GM18858 (cell line): ENCODE measurements at regions not wholly inside any gene's neighbourhood (a gene's known extent, or its start where the extent isn't known, plus 50 kb on each side); places are given as distances from the start of the nearest gene placed in this dataset.

ENCODE experiments used
- ATAC-seq: cut with Tn5 transposase; IDR thresholded peaks from one replicate; pipeline ENCODE4 v1.9.1; 2021; ENCODE audit not compliant: unreplicated experiment

DNA sequence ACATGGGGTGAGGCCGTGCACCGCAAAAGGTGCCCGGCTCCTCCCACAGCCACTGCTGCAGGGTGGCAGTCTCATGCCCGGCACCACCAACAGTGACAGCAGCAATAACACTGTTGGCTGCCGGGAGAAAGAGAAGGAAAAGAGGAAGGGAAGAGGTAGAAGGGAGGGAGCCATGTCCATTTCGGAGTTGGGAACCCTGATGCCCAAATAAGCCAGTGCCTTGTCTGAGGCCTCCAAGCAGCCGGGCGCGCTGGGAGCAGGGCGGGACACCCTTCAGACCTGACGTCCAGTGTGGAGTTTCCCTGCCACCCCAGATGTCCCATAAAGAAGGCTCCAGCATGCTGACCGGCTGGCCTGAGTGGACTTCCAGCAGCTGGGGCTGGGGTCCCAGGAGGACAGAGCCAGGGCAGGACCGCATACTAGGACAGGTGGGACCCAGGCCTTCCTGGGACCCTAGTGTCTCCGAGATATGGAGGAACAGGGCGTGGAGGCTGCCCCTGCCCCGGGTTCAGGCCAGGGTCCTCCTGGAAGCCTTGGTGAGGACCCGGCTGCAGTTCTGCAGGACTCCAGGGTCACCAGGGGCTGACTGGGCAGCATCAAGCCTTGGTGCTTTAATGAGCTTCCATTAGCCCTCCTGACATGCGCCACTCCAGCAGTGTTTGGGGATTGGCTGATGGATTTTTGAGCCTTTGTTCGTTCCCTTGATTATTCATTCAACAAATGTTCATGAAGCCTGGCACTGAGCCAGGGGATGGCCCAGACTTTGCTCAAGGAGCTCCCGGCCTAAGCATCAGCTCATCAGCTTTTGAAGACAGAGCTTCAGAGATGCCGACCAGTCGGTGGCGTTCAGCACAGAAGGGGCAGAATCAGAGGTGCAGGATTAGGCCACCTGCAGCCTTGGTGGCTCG, 223.6 kb upstream of the CIBAR2 start:
- no peak for ATAC-seq

DNA sequence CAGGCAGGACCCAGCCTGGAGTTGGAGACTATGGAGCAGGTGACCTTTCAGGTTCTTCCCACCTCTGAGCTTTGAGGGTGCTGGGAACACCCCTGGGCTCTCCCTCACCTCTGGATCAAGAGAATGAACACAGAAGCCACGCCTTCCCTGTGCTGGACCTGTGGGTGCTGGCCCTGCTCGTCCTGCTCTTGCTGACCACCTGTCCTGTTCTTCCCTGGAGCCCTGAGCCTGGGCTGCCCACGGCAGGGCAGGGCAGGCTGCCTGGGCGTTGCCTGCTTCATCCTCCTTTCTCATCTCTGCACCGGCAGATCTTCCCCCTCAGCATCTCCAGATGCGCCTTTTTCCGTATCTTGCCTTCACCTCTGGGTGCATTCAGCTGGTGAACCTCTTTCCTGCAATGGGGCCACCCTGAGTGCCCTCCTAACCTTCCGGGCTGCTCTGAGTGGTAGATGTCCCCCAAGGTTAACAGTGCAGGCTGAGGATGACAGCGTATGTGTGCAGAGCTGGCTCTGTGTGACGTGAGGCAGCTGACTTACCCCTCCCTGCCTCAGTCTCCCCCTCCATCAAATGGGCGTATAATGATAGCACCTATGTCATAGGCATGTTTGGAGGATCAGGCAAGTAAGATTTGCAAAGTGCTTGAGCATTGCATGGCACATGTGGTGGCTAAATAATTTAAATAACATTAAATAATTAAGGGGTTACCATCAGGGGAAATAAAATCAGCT, 225.8 kb upstream of the CIBAR2 start:
- no peak for ATAC-seq

DNA sequence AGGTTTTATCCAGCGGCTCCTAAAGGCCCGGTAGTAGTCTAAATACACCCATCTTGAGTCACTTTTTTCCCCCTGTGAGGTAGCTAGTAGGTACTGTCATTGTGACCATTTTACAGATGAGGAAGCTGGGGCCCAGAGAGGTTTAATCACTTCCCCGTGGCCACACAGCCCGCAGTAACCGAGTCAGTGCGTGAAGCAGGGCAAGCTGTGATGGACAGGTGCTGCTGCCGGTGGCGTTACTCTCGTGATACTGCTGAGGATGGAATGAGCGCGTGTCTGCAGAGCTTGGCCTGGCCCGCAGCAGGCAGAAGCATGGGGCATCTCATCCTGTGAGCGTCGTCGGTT, 226.3 kb upstream of the CIBAR2 start:
- ATAC-seq = no peak

DNA sequence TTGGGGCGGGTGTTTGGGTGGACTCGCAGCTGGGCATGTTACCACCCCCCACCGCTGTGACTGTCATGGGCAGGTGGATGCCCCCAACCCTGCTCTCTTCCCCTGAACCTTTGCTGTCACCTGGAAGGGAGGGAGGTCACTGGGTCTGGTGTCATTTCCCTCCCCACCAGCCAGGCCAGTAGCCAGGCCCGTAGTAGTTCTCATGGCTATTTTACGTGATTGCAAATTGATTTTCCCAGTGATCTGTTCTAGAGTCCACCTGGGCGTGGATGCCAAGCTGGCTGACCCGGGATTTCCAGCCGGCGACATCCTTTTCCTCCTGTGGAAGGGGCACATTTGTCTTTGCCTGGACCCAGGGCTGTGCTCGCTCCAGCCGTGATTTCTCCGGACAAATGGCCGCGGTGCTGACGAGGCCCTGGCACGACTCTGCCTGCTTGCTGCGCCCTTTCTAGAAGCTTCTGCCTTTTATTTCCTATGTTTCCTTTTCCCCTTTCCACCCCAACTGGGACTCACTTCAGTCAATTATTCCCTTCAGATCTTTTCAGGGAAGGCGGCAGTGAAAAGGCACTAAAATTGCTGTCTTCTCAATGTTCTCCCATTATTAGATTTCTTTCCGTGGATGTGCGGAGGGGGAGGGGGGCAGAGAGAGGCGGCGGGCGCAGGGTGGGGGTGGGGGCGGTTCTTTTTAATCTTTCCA, 226.9 kb upstream of the CIBAR2 start:
- no peak for ATAC-seq

DNA sequence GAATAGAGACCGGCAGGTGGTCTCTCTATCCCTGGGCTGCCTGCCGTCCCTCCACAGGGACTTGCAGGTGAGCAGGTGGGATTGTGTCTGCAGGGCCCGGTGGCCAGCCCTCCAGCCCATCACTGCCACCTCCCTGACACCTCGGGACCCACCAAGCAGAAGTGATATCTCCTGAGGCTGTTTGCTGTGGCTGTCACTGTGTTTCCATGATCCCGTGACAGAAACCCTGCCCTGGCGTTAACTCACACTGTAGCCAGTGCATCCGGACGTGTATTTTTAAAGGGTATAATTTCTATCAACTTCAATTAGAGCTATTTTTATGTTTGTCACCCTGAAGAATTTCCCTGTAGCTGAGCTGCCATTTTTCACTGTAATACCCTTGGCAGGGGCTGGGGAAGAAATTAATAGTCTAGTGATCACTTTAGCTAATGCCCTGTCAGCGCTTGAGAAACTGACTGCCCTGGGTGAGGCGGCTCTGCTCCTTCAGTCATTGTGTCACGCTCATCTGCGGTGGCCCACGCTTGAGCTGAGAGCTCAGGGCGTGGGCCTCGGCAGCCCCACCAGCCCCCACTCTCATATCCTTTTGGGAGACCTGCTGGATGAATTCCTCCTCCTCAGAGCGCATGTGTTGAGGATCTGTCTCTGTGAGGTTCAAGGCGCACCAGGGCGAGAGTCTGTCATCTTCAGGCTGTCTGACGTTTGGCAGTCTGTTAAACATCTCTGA, 229.9 kb upstream of the CIBAR2 start:
- ATAC-seq = no peak

DNA sequence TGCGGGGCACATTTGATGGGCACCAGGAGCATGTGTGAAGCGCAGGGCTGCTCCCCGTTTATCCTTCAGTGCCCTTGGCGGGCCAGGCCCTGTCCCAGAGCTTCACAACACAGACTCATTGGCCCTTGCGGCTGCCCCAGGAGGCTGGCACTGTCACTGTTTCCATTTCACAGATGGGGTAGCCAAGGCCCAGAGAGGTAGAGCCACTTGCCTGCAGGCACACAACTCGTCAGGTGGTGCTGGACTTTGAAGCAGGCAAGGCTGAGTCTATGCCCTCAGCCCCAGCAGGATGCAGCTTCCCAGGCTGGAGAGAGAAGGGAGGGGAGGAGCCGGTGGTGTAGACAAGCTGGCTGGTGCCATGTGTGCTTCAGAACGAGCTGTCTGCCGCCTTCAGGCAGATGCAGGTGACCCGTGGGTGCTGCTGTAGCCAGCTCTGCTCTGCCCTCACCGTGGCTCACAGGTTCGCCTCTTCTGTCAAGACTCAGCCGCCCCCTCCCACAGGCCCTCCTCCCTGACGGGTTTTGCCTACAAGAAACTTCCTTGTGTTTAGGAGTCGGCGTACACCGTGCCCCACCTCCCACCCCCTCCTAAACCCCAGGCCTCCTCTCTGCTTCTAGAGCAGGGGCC, 232.3 kb upstream of the CIBAR2 start:
- ATAC-seq = no peak

DNA sequence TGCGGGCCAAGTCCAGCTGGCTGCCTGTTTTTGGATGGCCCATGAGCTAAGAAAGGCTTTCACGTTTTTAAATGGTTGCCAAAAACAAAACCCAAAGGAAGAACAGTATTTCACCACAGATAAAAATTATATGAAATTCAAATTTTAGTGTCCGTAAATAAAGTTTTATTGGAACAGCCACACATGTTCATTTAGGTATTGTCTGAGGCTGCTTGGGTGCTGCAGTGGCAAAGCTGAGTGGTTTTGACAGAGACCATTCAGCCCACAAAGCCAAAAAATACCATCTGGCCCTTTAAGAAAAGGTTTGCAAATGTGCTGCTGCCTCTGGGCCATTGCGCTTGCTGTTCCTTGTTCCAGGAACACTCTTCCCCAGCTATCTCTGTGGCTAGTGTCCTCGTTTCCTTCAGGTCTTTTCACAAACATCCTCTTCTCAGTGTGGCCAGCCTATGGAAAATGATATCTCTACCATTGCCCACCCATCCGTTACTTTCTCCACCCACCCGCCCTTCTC, 232.9 kb upstream of the CIBAR2 start:
- no peak for ATAC-seq

DNA sequence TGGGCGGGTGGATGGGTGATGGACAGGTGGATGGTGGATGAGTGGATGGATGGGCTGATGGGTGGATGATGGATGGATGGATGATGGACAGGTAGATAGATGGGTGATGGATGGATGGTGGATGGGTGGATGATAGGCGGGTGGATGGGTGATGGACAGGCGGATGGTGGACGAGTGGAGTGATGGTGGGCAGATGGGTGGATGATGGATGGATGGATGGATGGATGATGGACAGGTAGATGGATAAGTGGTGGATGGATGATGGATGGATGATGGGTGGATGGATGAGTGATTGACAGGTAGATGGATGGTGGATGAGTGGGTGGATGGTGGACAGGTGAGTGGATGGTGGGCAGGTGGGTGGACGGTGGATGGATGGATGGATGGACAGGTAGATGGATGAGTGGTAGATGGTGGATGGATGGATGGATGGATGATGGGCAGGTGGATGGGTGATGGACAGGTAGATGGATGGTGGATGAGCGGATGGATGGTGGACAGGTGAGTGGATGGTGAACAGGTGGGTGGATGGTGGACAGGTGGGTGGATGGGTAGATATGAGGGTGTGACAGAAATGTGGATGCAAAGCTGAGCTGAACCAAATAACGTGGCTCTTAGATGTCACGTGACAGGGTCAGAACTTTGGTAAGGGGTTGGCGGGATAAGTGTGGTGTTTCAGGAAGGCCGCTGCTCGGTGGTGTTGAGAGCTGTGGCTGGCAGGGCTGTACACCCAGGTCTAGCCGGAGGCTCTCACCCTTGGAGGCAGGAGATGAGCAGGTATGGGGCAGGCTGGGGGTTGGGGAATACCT, 234.3 kb upstream of the CIBAR2 start:
- no peak for ATAC-seq

DNA sequence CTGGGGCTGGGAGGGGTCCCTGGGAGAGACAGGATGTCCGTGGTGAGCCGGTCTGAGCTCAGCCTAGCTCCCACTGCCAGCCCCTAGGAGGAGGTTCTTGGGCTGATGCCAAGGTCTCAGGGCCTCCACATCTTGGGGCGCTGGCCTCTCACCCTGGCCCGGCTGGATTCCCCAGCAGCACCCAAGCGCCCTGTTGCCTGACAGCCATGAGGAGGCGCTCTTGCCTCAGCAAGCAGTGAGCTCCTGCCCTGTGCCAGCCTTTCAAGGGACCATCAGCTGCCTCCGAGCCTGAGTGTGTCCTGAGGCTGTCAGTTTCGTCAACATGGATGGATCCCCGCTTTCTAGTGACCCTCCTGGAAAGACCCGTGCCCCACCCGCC, 234.9 kb upstream of the CIBAR2 start:
- ATAC-seq = no peak

DNA sequence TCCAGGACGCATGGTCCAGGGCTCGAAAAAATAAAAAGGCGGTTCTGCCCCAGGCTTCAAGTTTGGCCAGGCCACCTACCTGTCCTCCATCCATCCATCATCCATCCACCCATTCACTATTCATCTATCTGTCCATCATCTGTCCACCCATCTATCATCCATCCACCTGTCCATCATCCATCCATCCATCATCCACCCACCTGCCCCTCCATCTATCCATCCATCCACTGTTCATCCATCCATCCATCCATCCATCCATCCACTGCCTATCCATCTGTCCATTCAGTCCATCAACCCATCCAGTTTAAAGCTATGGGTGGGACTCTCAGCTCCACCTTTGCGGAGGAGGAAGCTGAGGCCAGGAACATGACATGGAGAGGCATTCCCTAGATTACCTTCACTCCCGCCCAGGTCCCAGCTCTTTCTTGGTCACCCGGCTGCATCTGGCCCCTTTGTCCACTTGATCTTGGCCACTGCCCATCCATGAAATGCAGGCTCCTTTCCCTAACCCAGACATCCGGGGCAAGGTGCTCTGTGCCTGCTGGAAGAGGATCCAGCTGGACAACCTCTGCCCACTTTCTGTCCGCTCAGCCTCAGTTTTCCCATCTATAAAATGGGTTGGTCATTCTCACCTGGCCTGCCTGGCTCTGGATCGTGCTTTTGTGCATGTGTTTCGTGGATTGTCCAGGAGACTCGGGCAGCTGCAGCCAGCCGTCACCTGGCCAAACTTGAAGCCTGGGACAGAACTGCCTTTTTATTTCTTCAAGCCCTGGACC, 236.0 kb upstream of the CIBAR2 start:
- no peak for ATAC-seq

DNA sequence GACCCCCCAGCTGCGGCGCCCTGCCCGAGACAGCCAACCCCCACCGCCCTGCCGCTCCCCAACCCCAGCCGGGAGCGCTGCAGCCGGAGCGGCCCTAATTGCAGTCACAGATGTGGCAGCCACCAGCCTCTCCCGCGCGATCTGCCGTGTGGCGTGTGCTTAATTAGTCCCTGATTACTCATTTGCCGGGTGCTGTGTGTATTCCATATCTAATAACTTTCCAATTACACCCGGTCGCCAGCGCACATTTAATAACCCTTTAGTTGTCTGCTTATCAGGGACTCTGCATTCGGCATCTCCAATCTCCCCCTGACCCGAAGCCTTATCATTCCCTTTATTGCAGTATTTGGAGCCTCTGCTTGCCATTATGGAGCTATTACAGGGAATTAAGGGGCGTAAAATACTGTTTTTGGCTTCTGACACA, 236.7 kb upstream of the CIBAR2 start:
- ATAC-seq = no peak

DNA sequence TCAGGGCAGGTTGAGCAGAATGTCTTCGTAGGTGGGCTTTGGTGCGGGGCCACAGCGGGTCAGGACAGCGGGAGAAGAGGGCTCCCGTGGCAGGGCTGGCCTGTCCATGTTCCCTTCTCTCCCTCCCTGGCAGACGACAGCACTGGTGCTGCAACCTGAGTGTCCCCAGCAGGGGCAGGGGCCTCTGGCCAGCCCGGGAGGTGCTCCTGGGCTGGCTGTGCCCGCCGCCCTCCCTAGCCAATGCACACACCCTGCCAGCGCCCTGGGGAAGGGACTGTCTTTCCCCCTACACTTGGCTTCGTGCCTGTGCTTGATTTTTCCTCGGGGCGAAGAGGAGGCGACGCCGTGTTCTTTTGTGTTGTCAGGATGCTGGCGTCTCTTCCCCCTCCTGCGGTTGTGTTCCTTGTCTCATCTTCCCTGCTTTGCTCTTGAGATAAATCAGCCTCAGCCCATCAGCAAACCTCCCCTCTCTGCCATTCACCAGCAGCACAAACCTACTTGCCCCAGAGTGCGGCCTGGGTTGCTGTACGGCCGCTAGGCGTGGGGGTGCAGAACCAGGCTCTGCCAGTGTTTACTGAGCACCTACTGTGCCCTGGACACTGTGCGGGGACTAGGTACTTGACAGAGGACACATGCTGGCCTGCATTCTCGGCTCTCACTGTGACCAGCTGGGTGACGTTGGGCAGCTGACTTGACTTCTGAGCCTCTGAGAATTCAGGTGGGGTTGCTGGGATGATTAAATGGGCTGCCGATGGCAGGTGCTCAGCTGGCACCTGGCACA, 237.3 kb upstream of the CIBAR2 start:
- ATAC-seq = no peak

DNA sequence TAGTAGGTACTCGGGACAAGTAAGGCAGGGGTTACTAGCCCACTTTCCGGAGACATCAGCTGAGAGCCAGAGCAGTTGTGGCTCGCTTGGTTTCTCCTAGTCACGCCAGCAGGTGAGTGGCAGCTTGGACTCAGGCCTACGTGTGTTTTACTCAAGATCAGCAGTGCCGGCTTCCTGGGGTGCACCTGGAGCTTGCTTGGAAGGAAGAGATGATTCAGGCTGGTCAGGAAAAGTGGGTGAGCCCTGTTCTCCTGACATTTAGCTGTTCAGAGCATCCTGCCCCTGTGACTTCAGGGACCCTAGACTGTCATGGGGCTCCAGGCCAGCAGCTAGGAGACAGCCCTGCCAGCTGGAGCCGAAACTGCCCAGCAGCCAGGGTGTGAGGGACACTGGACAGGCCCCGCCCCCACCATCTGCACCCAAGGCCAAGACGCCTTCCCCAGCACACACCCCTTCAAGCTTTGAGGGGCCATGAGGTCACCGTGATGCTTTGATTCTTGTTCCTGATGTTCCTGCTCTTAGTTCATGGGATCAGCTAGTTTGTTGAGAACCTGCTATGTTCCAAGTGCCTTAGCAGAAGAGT, 238.0 kb upstream of the CIBAR2 start:
- ATAC-seq = no peak

DNA sequence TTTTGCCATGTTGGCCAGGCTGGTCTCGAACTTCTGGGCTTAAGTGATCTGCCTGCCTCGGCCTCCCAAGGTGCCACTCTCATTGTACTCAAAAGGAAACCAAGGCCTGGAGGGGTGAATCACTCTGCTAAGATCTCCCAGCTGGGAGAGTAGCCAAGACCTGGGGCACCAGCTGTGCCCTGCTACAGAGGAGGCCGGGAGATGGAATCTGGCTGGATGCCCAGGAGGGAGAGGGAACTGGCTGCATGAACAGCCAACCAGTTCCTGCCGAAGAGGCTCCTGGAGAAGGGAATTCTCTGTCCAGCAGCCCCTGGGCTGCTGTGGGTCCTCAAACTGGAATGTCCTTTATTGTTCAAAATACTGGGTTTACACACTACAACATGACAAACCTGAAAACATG, 238.7 kb upstream of the CIBAR2 start:
- ATAC-seq = no peak

DNA sequence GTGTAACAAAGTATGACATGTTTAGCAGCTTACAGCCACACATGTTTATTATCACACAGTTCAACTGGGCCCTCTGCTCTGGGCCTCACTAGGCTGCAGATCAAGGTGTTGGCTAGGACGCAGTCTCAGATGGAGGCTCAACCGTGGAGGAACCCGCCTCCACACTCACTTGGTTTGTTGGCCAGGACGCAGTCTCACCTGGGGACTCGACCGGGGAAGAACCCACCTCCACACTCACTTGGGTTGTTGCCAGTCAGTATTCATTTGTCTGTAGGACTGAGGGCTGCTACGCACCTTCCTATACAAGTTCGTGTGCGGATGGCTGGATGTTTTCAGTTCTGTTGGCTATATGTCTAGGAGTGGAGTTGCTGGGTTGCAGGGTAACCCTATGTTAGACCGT, 240.7 kb upstream of the CIBAR2 start:
- no peak for ATAC-seq

DNA sequence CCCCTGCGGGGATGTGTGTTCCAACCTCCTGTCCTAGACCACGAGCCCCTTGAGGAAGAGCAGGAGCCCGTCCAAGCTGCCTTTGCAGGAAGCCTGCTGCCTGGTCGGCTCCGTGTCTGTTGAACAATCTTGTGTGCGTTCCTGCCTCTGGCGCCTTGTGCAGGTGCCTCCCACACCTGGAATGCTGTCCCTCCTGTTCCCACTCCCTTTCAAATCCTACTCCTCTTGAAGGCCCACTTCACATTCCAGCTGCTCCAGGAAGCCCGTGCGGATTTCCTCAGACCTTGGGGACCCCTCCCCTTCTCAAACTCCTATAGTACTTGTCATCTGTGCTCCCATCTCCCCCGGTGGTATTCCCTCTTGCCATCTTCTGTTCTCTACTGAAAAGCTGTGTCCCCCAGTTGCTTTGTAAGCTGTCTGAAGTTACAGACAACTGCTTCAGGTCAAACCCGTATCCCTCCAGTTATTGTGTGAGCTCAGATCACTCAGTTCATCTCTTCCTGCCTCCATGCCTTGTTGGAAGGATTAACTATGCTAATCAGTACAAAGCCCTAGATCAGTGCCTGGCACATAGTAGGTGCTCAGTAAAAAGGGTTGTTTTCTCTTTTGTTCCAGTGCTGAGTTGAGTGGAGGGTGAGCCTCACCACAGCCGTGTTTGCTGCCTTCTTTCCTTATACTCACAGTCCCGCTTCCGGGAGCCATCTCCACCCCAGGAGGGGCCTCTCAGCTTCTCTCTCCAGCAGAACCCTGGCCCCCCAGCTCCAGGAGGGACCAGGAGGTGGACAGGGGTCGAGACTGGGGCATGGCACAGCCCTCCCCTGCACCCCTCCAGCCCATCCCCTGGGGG, 241.8 kb upstream of the CIBAR2 start:
- ATAC-seq = no peak
